GM23338 (cell line): ENCODE measurements at regions not wholly inside any gene's neighbourhood (a gene's known extent, or its start where the extent isn't known, plus 50 kb on each side); places are given as distances from the start of the nearest gene placed in this dataset.

ENCODE experiments used
- CREB1 ChIP-seq: fragments of 250-450 bp; sonication (Bioruptor Pico); IDR thresholded peaks from 2 replicates; pipeline ENCODE4 v1.5.0; 2020; ENCODE audit warnings: low read depth, mild to moderate bottlenecking, moderate library complexity
- CTCF ChIP-seq, 2 experiments: fragments of 200-600 bp in 1 of 2; sonication (generic) in 1 of 2; conservative IDR thresholded peaks; 2 replicates each; pipeline versions ENCODE4 v1.5.1 to v1.6.1; 2016 to 2017; ENCODE audit warnings: antibody characterized with exemption in 2 of 2, low read depth in 2 of 2, mild to moderate bottlenecking in 2 of 2, moderate library complexity in 1 of 2
- EZH2 ChIP-seq: fragments of 200-600 bp; sonication (generic); IDR thresholded peaks from one replicate; pipeline ENCODE4 v1.8.0; 2017; ENCODE audit warnings: antibody characterized with exemption, mild to moderate bottlenecking, low read depth; ENCODE audit not compliant: unreplicated experiment
- EZH2phosphoT487 ChIP-seq: fragments of 200-600 bp; sonication (generic); IDR thresholded peaks from one replicate; pipeline ENCODE4 v1.8.1; 2018; ENCODE audit warnings: antibody characterized with exemption; ENCODE audit not compliant: unreplicated experiment
- JUNB ChIP-seq: IDR thresholded peaks from one replicate; pipeline ENCODE4 v1.6.1; 2016; ENCODE audit warnings: antibody characterized with exemption; ENCODE audit not compliant: unreplicated experiment
- NANOG ChIP-seq: IDR thresholded peaks from 2 replicates; pipeline ENCODE4 v1.6.1; 2016; ENCODE audit warnings: antibody characterized with exemption, borderline replicate concordance
- POLR2AphosphoS5 ChIP-seq: IDR thresholded peaks from 2 replicates; pipeline ENCODE4 v1.6.1; 2016; ENCODE audit warnings: antibody characterized with exemption, low read depth
- REST ChIP-seq: IDR thresholded peaks from one replicate; pipeline ENCODE4 v1.6.1; 2018; ENCODE audit warnings: antibody characterized with exemption; ENCODE audit not compliant: unreplicated experiment
- STAT1 ChIP-seq: IDR thresholded peaks from one replicate; pipeline ENCODE4 v1.6.1; 2016; ENCODE audit warnings: antibody characterized with exemption; ENCODE audit not compliant: unreplicated experiment
- ZNF114 ChIP-seq: fragments of 250-450 bp; sonication (Bioruptor Pico); IDR thresholded peaks from 2 replicates; pipeline ENCODE4 v1.5.0; 2020; ENCODE audit warnings: mild to moderate bottlenecking, moderate library complexity
- TF ChIP-seq, protein P1 (sequence below): IDR thresholded peaks from 2 replicates; pipeline ENCODE4 v1.6.1; 2016; ENCODE audit warnings: antibody characterized with exemption

GRCh38 chr1:215005078-215005477 lies 77.5 kb upstream of the KCNK2 start:
- TF ChIP-seq CTCF (conservative IDR thresholded peaks at IDR 0.05; ENCODE audit: low read depth in 2 of 2) (no peak), EZH2 (no peak), JUNB (no peak), POLR2AphosphoS5 (no peak), EZH2phosphoT487 (no peak), REST (no peak), CREB1 (CRISPR knock-in tag) (no peak), STAT1 (no peak), ZNF114 (CRISPR knock-in tag) (no peak), NANOG (no peak)
- TF ChIP-seq, protein P1, sequence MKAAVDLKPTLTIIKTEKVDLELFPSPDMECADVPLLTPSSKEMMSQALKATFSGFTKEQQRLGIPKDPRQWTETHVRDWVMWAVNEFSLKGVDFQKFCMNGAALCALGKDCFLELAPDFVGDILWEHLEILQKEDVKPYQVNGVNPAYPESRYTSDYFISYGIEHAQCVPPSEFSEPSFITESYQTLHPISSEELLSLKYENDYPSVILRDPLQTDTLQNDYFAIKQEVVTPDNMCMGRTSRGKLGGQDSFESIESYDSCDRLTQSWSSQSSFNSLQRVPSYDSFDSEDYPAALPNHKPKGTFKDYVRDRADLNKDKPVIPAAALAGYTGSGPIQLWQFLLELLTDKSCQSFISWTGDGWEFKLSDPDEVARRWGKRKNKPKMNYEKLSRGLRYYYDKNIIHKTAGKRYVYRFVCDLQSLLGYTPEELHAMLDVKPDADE = no peak
